SU-DHL-6 (cell line): ENCODE measurements at regions not wholly inside any gene's neighbourhood (a gene's known extent, or its start where the extent isn't known, plus 50 kb on each side); places are given as distances from the start of the nearest gene placed in this dataset.

ENCODE experiments used
- H2AFZ ChIP-seq: fragments of 200-600 bp; sonication (generic); 2 replicates; pipeline ENCODE4 v1.6.1; 2014; ENCODE audit warnings: low read depth, mild to moderate bottlenecking, moderate library complexity, mixed read lengths, antibody characterized with exemption, low read length; ENCODE audit not compliant: severe bottlenecking
- H3F3A ChIP-seq: fragments of 200-600 bp; shearing (Covaris generic); 2 replicates; pipeline ENCODE4 v1.6.0; 2016; ENCODE audit warnings: antibody characterized with exemption, mild to moderate bottlenecking; ENCODE audit not compliant: insufficient read depth
- H3K27ac ChIP-seq: fragments of 200-600 bp; sonication (generic); 2 replicates; pipeline ENCODE4 v1.5.1; 2016; ENCODE audit warnings: low read depth, mild to moderate bottlenecking, low read length, moderate library complexity, mixed read lengths
- H3K27me3 ChIP-seq: fragments of 200-600 bp; sonication (generic), shearing (Covaris generic); 2 replicates; pipeline ENCODE4 v1.6.0; 2014; ENCODE audit warnings: mild to moderate bottlenecking, low read length
- H3K36me3 ChIP-seq: fragments of 200-600 bp; sonication (generic); 2 replicates; pipeline ENCODE4 v1.6.1; 2014; ENCODE audit warnings: mild to moderate bottlenecking, low read length, mixed read lengths
- H3K4me2 ChIP-seq: fragments of 300-600, 200-600 bp; shearing (Covaris generic), sonication (generic); 2 replicates; pipeline ENCODE4 v1.6.0; 2014; ENCODE audit warnings: low read length, low read depth, mild to moderate bottlenecking; ENCODE audit not compliant: poor library complexity, severe bottlenecking
- H3K4me3 ChIP-seq: fragments of 200-600 bp; sonication (generic); 2 replicates; pipeline ENCODE4 v1.5.1; 2014; ENCODE audit warnings: antibody characterized with exemption, low read length, mild to moderate bottlenecking, mixed read lengths; ENCODE audit not compliant: insufficient read depth, poor library complexity, severe bottlenecking
- H3K79me2 ChIP-seq: fragments of 200-600 bp; sonication (generic); 2 replicates; pipeline ENCODE4 v1.6.1; 2014; ENCODE audit warnings: mild to moderate bottlenecking, low read length, moderate library complexity; ENCODE audit not compliant: insufficient read depth
- H3K9ac ChIP-seq: fragments of 200-600 bp; sonication (generic); 2 replicates; pipeline ENCODE4 v1.7.0; 2014; ENCODE audit warnings: mild to moderate bottlenecking, low read length
- H3K9me2 ChIP-seq: fragments of 200-600 bp; sonication (generic); replicated peaks from 2 replicates; pipeline ENCODE4 v1.6.1; 2014; ENCODE audit warnings: low read length; ENCODE audit not compliant: insufficient read depth
- H3K9me3 ChIP-seq: fragments of 200-600 bp; sonication (generic); 2 replicates; pipeline ENCODE4 v1.6.1; 2014; ENCODE audit warnings: low read length, mixed read lengths; ENCODE audit not compliant: insufficient read depth
- H4K20me1 ChIP-seq: fragments of 200-600 bp; sonication (generic); 2 replicates; pipeline ENCODE4 v1.6.1; 2014; ENCODE audit warnings: low read depth, mild to moderate bottlenecking, antibody characterized with exemption, low read length, moderate library complexity, mixed read lengths
- CTCF ChIP-seq: fragments of 200-600 bp; sonication (generic); IDR thresholded peaks from one replicate; pipeline ENCODE4 v1.5.1; 2017; ENCODE audit warnings: antibody characterized with exemption, mild to moderate bottlenecking, low read length, moderate library complexity; ENCODE audit not compliant: insufficient read depth, poor library complexity, severe bottlenecking
- EZH2phosphoT487 ChIP-seq: fragments of 200-600 bp; sonication (generic), shearing (Covaris generic); conservative IDR thresholded peaks from 2 replicates; pipeline ENCODE4 v1.6.1; 2018; ENCODE audit warnings: mild to moderate bottlenecking, antibody characterized with exemption, low read length, moderate library complexity, mixed read lengths

GRCh38 chr5:159628703-159629102 is 287.6 kb upstream of the ADRA1B start:
- Histone ChIP-seq H3K4me2 (no peak overlapping the region), H3K9me3 (no peaks in the 10 kb centered on the region), H3K79me2 (no peaks in the 10 kb centered on the region), H4K20me1 (no peaks in the 10 kb centered on the region), H2AFZ (no peak overlapping the region), H3K36me3 (no peaks in the 10 kb centered on the region), H3F3A (no peaks in the 10 kb centered on the region), H3K27ac (no peak overlapping the region), H3K9ac (no peak overlapping the region), H3K4me3 (no peak overlapping the region), H3K27me3 (no peaks in the 10 kb centered on the region), H3K9me2 (no peaks in the 10 kb centered on the region)
- no peak for TF ChIP-seq EZH2phosphoT487

- Histone ChIP-seq H3F3A (no peaks in the 10 kb centered on the region), H3K9me3 (no peaks in the 10 kb centered on the region), H3K36me3 (no peaks in the 10 kb centered on the region), H3K9ac (no peak overlapping the region), H3K79me2 (no peaks in the 10 kb centered on the region), H3K4me3 (no peak overlapping the region), H4K20me1 (no peaks in the 10 kb centered on the region), H2AFZ (no peak overlapping the region), H3K4me2 (no peak overlapping the region), H3K27me3 (no peaks in the 10 kb centered on the region), H3K27ac (no peak overlapping the region), H3K9me2 (no peaks in the 10 kb centered on the region)
- TF ChIP-seq EZH2phosphoT487 (no peak), CTCF (no peak)
Observed at GRCh38 chr5:159629158-159629557, 287.1 kb upstream of the ADRA1B start.

GRCh38 chr5:159630545-159630944 is 285.7 kb upstream of the ADRA1B start:
- no peaks in the 10 kb centered on the region for H4K20me1 ChIP-seq
- H3K4me2 ChIP-seq: no peak overlapping the region
- H2AFZ ChIP-seq: no peak overlapping the region
- no peak overlapping the region for H3K27ac ChIP-seq
- H3K9me3 ChIP-seq: no peaks in the 10 kb centered on the region
- H3F3A ChIP-seq: no peaks in the 10 kb centered on the region
- H3K27me3 ChIP-seq: no peaks in the 10 kb centered on the region
- no peaks in the 10 kb centered on the region for H3K36me3 ChIP-seq
- no peak overlapping the region for H3K9ac ChIP-seq
- H3K4me3 ChIP-seq: no peak overlapping the region
- no peaks in the 10 kb centered on the region for H3K9me2 ChIP-seq
- no peaks in the 10 kb centered on the region for H3K79me2 ChIP-seq
- TF ChIP-seq CTCF (no peak), EZH2phosphoT487 (no peak)

GRCh38 chr5:159631001-159631400 is 285.3 kb upstream of the ADRA1B start:
- Histone ChIP-seq H3K9me2 (no peaks in the 10 kb centered on the region), H4K20me1 (no peaks in the 10 kb centered on the region), H3K4me2 (no peak overlapping the region), H3K27me3 (no peaks in the 10 kb centered on the region), H3K9me3 (no peaks in the 10 kb centered on the region), H3K9ac (no peak overlapping the region), H3K27ac (no peak overlapping the region), H3K79me2 (no peaks in the 10 kb centered on the region), H3K36me3 (no peaks in the 10 kb centered on the region), H3K4me3 (no peak overlapping the region), H3F3A (no peaks in the 10 kb centered on the region), H2AFZ (no peak overlapping the region)
- TF ChIP-seq EZH2phosphoT487: no peak
- no peak for TF ChIP-seq CTCF
